ENCODE measurements at regions not wholly inside any gene's neighbourhood (a gene's known extent, or its start where the extent isn't known, plus 50 kb on each side); places are given as distances from the start of the nearest gene placed in this dataset.
"Not testable (repeated sequence)": the region's sequence is repeated elsewhere in the genome, so short reads cannot be mapped to it uniquely, and the experiment has no call there.

DNA sequence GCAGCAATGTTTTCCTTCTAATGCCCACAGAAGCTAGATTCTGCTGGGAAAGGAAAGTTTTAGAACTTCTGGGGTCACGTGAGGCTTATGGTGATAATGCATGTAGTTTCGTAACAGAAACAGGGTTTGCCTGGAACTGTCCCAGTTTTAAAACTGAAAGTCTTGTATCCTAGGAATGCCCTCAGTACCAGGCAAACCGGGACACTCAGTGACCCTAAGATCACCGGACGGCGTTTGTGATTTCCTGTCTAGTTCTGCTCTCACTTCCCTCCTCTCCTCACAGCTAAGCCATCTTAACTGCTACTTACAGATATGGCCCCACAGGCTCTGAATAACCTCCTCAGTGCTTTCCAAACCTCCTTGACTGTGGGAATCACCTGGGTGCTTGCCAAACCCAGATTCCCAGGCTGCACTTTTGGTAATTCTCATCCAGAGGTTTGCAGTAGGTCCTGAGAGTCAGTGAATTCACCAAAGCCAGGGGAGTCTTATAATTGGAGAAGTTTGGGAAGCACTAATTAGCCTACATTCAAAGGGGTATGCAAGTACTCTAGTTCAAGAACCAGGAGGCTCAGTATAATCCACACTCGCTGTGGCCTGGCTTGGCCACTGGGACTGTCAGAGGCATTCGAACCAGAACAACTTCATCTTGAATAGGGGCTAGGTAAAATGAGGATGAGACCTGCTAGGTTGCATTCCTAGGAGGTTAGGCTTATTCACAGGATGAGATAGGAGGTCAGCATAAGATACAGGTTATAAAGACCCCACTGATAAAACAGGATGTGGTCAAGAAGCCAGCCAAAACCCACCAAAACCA is 231.6 kb upstream of the MYLIP start:
- no peak for DNase-seq

DNA sequence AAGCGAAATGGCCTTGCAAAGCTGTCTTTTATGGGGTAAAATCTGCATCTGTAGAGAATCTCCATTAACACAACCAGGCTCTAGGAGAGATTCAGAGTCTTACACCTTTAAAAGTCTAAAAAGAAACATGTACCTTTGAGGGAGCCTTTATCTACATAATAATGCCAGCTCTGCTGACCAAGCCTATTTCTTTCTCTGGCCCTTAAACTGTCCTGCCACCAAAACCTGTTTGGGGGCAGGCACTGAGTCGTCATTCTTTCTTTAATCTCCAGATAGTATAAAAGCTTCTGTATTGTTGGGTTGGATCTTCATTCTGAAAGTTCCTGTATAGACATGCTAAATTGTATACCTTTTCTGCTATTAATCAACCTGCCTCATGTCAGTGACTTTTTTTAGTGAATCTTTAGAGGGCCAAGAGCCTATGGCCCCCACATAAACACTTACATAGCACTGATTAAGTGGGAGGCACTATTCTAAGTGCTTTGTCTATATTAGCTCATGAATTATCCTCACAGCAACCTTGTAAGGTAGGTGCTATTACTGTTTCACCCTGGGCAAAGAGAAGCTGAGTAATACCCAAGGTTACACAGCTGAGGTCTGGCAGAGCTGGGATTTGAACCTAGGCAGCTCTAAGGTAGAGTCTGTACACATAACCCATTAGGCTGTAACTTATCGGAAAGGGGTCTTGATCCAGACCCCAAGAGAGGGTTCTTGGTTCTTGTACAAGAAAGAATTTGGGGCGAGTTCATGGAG is 232.3 kb upstream of the DTNBP1 start:
- DNase-seq: no peak

DNA sequence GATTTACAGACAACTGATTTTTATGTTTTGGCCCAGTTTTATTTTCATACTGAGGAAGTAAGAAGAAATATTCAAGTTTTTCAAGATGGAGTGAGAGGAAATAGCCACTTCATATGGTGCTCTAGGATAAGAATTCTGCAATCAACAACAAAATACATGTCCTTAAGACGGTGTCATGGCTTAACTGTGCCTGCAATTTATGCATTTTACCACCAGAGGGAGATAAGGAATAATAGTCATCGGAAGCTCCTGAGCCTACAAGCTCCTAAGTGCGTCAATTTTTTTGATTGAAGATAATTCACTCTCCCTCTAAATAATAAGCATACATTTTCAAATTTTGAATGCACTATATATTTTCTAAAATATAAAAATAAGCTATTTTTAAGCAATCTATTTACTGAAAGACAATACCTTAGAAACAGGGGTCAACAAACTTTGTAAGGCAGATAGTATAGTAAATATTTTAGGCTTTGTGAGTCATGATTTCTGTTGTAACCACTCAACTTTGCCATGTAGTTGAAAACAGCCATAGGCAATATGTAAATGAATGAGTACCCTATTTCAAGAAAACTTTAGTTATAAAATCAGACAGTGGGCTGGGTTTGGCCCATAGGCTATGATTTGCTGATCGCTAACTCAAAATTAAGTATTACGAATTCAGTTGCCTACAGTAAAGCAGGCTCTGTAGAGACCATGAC is 230.9 kb upstream of the DTNBP1 start:
- no peak for DNase-seq

DNA sequence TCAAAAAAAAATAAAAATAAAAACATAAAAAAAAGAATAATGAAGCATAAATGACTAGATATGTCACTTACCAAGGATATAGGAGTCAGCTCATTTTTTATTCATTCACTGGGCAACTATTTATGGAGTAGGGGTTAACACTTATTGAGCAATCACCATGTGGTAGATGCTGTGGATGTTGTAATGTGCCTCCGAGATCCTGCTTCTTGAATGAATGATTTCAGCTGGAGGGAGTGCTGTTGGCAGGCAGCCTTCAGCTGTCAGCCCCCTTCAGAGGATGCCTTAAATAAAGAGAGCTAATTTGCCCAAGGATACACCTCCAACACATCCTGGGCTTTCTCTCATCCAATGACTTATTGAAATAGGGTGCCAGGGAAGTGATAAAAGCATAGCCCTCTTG is 229.5 kb upstream of the DTNBP1 start:
- DNase-seq: no peak

DNA sequence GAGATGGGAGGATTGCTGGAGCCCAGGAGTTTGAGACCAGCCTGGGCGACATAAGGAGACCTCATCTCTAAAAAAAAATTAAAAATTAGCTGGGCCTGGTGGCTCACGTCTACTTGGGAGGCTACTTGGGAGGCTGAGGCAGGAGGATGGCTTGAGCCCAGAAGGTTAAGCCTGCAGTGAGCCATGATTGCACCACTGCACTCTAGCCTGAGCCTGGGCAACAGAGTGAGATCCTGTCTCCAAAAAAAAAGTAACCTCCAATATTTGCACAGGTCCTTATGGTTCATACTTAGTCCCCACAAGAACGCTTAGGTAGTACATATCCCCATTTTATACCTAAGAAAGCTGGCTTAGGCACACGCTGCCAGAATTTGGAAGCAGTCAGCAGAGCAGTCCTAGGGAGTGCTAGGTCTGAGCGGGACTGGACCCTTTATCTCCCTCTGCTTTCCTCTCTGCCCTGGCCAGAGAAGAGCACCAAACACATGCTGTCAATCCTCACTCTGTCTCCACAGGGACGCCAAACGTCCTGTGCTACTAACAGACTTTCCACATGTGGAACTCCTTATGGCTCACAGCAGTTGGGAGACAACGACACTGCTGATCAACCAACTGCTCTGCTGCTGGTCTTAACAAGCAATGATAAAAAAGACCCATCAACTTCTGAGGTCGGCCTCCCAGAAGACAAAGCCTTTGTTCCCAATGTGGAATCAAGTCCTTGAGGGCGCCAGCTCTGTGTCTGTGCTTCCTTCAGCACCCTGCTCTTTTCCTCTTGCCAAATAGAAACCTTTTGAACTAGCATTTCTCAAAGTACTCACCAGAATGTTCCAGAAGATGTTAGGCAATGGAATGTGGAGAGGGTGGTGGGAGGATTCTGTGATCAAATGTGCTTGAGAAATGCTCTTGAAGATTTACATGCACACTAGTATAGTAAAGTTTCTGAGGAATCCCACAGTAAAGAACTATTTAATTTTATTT is 226.3 kb upstream of the DTNBP1 start:
- DNase-seq: no peak

DNA sequence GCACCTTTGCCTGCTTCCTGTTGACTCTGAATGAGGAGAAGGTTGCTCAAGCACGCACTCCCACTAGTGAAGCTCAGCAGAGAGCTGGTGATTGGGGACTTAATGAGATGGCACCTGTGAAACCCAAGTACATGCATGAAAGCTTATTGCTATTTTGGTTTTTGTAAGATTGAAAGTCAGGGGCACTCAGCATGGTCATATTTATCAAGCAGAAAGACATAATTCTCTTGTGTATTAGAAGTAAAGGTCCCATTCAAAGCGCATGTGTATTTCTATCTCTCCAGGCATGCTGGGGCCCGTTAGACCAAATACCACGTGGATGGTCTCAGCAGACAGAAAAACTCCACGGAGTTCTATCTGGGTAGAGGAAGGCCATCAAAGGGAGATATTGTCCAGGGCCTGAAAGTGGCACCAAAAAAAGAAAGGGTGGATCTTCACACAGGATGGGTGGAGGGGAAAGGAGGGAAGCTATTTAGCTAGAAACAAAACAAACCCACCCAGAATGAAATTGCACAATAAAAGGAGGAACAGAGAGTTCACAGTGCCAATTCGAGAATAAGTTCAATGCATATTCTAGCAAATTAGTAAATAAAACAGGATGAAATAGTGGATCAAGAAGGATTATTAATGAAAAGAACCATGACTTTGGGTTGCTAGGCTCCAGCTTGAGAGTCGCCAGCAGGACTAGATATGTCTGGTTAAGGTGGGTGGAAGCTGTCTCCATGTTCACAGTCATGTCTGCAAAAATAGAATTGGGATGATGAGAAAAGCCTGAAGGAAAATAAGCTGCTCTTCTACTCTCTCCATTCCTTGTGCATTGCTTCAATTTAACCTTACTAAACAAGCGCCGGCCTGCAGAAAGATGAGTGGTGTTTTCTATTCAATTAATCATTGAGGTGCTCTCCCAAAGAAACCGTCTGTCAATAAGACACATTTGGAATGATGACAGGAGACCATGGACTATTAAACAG is 224.9 kb upstream of the DTNBP1 start:
- DNase-seq: no peak

DNA sequence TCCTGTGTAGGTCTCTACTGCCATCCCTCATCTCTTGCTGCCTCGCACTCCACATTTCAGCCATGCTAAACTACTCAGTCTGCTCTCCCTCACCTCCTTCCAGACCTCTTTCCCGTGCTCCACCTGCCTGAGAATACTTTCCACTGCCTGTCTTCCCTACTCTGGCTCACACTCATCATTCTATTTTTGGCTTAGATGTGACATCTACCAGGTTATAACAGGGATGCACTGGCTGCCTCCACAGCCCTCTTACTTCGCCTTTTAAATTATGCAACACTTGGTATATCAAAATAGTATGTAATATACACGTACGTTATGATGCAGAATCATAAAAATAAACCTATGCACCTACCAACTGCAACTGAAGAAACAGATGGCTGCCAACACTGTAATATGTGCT is 222.8 kb upstream of the DTNBP1 start:
- no peak for DNase-seq

DNA sequence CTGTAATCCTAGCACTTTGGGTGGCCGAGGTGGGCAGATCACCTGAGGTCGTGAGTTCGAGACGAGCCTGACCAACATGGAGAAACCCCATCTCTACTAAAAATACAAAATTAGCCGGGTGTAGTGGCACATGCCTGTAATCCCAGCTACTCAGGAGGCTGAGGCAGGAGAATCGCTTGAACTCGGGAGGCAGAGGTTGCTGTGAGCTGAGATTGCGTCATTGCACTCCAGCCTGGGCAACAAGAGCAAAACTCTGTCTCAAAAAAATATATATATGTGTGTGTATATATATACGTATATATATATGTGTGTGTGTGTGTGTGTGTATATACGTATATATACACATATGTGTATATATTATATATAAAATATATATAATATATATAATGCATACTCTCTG is 220.8 kb upstream of the DTNBP1 start:
- DNase-seq: not testable (repeated sequence)

DNA sequence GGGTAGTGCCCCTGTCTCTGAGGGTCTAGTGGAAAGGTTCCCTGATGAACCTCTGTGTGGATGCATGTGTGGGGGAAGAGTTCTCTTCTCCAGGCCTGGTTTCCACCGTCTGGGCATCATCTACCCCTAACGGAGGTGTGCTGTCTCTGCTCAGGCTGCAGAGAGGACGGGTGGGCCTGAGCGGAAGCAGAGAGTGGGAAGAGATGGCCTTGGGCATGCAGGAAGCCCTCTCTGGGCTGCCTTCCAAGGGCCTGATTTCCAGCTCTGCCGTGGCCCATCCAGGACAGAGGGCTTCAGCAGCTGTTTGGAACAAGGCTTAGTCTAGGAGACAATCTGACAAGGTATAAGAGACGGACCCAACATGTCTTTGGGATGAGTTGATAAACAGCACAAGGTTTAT is 220.1 kb upstream of the DTNBP1 start:
- DNase-seq: no peak

DNA sequence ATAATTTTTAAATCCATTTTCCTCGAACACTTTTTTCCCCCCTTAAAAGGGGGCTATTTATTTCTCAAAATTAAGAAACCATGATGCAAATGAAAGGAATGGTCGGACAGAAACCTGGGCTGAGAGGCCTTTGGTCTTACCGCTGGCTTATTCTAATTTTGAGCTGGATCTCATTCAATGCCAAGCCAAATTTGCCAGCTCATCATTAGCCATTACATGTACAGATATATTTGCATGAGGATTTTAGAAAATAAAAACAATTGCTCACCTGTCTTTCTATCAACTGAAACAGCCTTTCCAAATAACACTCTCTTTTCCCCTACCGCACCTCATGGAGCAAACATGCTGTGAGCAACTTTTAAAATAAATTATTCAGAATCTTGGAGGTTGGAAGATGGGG is 219.5 kb upstream of the DTNBP1 start:
- no peak for DNase-seq

DNA sequence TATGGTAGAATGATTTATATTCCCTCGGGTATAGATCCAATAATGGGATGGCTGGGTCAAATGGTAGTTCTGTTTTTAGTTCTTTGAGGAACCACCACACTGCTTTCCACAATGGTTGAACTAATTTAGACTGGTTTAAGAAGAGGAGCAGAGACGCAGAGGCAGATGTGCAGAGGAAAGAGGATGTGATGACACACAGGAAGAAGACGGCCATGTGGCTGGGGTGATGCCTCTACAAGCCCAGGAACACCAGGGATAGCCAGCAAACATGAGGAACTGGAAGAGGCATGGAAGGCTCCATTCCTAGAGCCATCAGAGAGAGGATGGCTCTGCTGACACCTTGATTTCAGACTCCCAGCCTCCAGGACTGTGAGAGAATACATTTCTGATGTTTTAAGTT is 218.3 kb upstream of the DTNBP1 start:
- no peak for DNase-seq

DNA sequence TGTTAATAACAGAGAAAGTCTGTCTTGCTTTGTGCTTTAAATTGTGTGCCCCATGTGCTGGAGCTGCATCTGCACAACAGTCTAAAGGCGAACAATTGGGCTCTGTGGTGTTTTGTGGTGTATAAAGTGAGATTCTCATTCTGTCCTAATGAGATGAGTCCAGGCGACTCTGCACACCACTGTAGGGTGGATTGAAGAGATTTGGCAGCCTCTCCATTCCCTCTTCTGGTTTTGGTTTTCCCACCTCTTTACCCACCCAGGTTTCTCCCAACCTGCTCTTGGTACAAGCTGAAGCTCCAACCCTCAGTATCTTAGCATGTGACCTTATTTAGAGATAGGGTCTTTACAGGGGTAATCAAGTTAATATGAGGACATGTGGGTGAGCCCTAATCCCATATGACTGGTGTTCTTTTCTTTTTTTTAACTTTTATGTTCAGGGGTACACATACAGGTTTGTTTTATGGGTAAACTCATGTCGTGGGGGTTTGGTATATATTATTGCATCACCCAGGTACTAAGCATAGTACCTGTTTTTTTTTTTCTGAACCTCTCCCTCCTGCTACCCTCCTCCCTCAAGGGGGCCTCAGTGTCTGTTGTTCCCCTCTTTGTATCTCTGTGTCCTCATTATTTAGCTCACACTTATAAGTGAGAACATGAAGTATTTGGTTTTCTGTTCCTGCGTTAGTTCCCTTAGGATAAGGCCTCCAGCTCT is 217.6 kb upstream of the DTNBP1 start:
- DNase-seq: no peak

DNA sequence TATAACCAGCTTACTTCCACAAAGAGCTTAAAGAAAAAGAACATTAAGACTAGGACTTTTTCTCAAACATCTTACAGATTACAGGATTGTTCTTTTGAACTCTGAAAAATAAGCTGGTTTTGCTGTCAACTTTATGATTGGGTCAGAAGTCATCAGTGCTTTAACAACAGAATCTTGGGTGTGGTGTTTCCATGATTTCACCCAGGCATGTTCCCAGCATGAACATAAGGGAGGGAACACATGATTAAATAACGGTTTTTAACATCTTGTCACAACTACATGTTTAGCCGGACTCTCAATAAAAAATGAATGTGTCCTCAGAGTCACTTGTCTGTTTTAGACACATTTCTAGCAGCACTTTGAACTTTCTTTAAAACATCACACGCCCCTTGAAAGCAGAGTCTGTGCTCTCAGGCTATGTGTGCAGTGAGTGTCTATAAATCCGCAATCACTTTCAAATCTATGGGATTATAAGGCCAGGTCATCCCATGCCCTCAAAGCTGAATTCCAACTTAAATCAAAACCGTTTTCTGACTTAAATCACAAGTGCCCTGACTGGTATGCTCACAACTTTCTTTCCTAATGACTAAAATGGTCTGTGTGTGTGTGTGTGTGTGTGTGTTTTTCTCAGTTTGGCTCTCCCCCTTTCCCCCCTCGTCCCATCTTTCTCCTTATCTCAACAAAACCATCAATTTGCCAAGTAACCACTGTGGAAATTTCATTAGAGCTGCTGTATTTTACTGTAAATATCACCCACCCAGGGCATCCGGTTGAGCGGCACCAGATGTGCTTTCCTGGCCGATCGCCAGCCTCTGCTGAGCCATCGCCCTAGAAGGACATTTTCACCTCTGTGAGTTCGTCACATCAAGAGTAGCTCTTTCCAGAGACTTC is 216.8 kb upstream of the DTNBP1 start:
- DNase-seq: no peak

DNA sequence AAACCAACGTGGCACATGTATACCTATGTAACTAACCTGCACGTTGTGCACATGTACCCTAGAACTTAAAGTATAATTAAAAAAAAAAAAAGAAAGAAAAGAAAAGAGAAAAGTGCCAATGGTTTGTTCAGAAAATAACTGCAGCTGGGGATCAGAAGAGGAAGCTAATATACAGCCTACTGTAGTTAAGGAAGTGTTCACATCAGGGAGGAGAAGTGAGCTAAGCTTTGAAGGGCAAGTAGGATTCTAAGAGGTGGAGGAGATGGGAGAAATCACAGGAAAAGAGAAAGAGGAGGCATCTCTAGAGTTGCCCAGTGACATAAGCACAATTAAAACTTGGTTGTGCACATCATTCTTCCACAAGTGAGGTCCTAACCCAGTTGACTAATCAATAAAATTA is 214.4 kb upstream of the DTNBP1 start:
- DNase-seq: no peak

DNA sequence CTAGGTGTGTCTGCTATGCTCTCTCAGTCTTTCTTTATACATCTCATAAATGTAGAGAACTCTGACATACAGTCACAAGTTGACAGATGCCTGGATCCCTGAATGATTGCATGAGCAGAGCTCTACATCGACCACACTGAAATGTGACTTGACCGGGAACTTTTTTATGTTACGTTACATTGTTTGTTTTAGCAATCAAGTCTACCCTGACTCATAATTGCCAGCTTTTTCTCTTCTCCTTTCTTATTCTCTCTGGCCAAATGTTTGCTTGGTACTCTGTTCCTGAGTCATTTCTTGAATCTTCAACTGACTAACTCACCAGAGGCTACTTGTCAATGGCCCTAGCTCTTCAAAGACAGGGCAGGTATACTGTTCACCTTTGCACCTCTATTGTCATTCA is 213.6 kb upstream of the DTNBP1 start:
- DNase-seq: no peak

DNA sequence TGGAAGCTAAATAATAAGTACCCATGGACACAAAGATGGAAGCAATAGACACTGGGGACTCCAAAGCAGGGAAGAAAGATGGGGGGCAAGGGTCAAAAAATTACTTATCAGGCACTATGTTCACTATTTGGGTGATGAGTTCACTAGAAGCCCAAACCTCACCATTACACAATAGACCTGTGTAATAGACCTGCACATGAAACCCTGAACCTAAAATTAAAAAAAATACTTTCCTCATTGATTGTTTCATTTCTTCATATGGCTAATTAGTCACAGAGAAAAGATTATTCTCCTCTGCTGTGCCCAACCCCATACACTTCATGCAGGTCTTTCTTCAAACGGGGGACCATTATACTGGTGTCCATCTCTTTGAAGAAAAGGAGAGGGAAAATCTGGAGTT is 213.0 kb upstream of the DTNBP1 start:
- DNase-seq: no peak

DNA sequence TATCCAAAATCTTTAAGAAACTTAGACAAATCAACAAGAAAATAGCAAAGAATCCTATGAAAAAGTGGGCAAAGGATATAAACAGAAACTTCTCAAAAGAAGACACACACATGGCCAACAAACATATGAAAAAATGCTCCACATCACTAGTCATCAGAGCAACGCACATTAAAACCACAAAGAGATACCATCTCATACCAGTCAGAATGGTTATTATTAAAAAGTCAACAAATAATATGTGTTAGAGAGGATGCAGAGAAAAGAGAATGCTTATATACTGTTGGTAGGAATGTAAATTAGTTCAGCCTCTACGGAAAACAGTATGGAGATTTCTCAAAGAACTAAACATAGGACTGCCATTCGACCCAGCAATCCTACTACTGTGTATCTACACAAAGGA is 212.0 kb upstream of the DTNBP1 start:
- DNase-seq: no peak

DNA sequence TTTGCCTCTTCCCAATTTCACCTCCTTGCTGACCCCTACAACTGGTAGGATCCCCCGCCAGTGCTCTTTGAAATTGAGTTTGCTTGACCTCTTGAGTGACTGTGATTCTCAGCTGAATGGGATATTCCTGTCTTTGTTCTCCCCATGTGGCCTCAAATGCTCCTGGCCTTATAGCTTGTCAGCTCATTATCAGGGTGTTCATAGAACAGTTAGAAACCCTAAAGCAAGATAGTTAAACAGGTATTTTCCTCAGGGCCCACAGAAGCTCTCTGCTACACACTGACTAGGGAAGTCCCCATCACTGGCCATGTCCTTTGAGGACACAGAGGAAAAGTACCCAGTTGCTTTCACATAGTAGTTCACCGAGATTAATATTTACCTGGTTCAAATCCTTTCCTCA is 211.5 kb upstream of the DTNBP1 start:
- no peak for DNase-seq

DNA sequence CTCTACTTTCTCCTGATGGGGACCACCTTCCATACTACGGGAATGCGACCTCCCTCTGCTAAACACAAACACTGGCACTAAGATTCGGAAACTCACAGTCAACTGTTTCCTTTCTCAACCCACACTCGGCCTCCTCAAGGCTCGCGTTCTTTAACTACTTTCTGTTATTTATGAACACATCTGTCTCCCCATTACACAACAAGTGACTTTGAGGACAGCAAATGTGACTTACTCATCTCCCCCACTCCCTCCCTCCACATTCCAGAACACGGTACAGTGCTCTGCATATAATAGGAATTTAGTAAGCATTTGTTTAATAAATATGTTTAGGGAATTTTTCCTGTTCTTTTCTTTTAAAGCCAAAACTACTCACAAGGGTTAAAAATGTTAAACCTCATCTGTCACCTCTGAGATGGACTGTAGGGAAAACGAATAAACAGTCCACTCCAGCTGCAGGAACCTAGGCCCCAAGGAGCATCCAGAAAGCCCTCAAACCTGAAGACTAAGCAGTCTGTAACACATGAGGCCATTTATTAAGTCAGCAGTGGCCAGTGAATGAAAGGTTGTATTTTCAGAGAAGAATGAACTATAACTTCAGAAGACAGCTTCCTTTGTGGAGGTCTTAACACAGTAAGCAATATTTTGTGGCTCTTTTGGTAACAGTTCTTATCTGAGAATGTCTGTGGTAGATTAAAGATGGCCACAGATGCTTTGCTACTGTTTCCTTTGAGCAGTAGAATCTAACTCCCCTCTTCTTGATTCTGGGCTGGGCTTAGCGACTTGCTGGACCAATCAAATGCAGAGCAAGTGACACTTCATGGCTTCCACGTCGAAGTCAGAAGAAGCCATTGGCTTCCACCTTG is 209.6 kb upstream of the DTNBP1 start:
- DNase-seq: no peak
